ENCODE measurements at regions not wholly inside any gene's neighbourhood (a gene's known extent, or its start where the extent isn't known, plus 50 kb on each side); places are given as distances from the start of the nearest gene placed in this dataset.

- TF ChIP-seq POLR2A (IDR thresholded peaks at IDR 0.05), result no peak
- TF ChIP-seq, protein P1, sequence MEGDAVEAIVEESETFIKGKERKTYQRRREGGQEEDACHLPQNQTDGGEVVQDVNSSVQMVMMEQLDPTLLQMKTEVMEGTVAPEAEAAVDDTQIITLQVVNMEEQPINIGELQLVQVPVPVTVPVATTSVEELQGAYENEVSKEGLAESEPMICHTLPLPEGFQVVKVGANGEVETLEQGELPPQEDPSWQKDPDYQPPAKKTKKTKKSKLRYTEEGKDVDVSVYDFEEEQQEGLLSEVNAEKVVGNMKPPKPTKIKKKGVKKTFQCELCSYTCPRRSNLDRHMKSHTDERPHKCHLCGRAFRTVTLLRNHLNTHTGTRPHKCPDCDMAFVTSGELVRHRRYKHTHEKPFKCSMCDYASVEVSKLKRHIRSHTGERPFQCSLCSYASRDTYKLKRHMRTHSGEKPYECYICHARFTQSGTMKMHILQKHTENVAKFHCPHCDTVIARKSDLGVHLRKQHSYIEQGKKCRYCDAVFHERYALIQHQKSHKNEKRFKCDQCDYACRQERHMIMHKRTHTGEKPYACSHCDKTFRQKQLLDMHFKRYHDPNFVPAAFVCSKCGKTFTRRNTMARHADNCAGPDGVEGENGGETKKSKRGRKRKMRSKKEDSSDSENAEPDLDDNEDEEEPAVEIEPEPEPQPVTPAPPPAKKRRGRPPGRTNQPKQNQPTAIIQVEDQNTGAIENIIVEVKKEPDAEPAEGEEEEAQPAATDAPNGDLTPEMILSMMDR (IDR thresholded peaks at IDR 0.05), result peak; percentile 12 to 34 (median 20)
- Histone ChIP-seq H3K4me3 (peak overlapping the region in 1 of 2 donors; percentile 9), H3K27ac (peak overlapping the region; percentile 50 to 78), H3K4me1 (peaks cover 7 to 15% of the 10 kb centered on the region in 2 donors), H3K27me3 (no peaks in the 10 kb centered on the region), H3K36me3 (no peaks in the 10 kb centered on the region), H3K9me3 (no peaks in the 10 kb centered on the region)
- intact Hi-C loops (cut with DNase I; ENCODE audit: low total_unique reads), result no loop called here
- peak; percentile 62 to 69 for DNase-seq
Observed at GRCh38 chr7:131071786-131072504, 255.7 kb upstream of the MKLN1 start.

DNA sequence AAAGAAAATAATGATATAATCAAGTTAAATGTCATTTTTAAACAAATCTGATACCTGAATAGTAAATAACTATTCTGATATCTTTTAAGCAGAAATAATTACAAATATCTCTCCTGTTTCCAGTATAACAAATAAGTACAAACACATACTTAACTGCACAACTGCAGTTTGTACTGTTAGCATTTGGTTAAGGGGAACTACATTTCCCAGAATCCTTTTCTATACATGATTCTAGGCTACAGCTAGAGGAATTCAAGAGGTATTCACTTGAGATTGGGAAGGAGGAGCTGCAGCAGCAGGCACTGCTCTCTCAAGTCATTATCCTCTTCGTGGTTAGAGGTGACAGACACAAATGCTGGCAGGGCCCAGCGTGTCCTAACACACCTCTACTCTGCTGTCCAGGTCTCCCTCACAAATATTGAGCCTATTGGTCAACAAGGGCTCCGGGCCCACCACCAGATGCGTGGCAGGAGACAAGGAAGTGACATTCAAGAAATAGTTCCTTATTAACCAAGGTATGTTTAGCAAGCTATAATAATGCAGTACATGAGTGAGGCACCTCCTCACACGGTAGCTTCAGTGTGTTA, 255.1 kb upstream of the MKLN1 start:
- TF ChIP-seq, protein P1 (IDR thresholded peaks at IDR 0.05), result no peak
- no peak for DNase-seq
- peak overlapping the region; percentile 50 to 78 for H3K27ac ChIP-seq
- H3K36me3 ChIP-seq, result no peaks in the 10 kb centered on the region
- H3K27me3 ChIP-seq, result no peaks in the 10 kb centered on the region
- intact Hi-C loops (cut with DNase I; ENCODE audit: low total_unique reads), result no loop called here
- H3K4me3 ChIP-seq, result peak overlapping the region in 1 of 2 donors; percentile 9
- no peaks in the 10 kb centered on the region for H3K9me3 ChIP-seq
- H3K4me1 ChIP-seq, result peaks cover under 1 to 15% of the 10 kb centered on the region in 2 donors

- Histone ChIP-seq H3K36me3 (no peaks in the 10 kb centered on the region), H3K27ac (peak overlapping the region in 1 of 2 donors; percentile 50), H3K27me3 (no peaks in the 10 kb centered on the region), H3K9me3 (no peaks in the 10 kb centered on the region), H3K4me3 (no peak overlapping the region), H3K4me1 (peaks cover 0 to 15% of the 10 kb centered on the region in 2 donors)
- DNase-seq, result no peak
- TF ChIP-seq, protein P1 (IDR thresholded peaks at IDR 0.05), result no peak
- TF ChIP-seq POLR2A (IDR thresholded peaks at IDR 0.05), result no peak
- intact Hi-C loops (cut with DNase I; ENCODE audit: low total_unique reads), result no loop called here
Observed at GRCh38 chr7:131074043-131074442, 253.6 kb upstream of the MKLN1 start.

DNA sequence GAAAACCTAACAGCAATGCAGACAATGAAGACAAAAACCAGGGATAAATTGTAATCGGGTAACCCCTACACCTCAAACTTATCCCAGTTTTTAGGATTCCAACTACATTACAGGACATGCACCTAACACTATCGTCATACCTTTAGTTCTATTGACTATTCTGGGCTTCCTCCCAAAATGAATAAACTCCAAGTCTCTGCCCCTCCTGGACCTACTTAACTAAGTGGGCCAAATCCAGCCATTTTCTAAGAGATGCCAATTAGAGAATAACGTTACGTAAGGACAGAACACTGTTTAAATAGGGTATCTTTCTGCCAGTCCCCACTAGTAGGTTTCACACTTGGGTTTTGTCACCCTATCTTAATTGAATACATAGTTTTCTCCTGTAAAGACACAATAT, 253.1 kb upstream of the MKLN1 start:
- no peak overlapping the region for H3K27ac ChIP-seq
- TF ChIP-seq POLR2A (IDR thresholded peaks at IDR 0.05), result no peak
- TF ChIP-seq, protein P1 (IDR thresholded peaks at IDR 0.05), result no peak
- no peak for DNase-seq
- H3K4me1 ChIP-seq, result peaks cover 0 to 15% of the 10 kb centered on the region in 2 donors
- no peaks in the 10 kb centered on the region for H3K9me3 ChIP-seq
- intact Hi-C loops (cut with DNase I; ENCODE audit: low total_unique reads), result no loop called here
- no peaks in the 10 kb centered on the region for H3K36me3 ChIP-seq
- H3K4me3 ChIP-seq, result no peak overlapping the region
- H3K27me3 ChIP-seq, result no peaks in the 10 kb centered on the region

GRCh38 chr7:131075406-131075805, 252.3 kb upstream of the MKLN1 start:
- Histone ChIP-seq H3K4me3 (no peak overlapping the region), H3K27ac (peak overlapping the region in 1 of 2 donors; percentile 68), H3K27me3 (no peaks in the 10 kb centered on the region), H3K9me3 (no peaks in the 10 kb centered on the region), H3K36me3 (no peaks in the 10 kb centered on the region), H3K4me1 (peaks cover 0 to 18% of the 10 kb centered on the region in 2 donors)
- TF ChIP-seq, protein P1 (IDR thresholded peaks at IDR 0.05), result no peak
- no peak for TF ChIP-seq POLR2A (IDR thresholded peaks at IDR 0.05)
- no peak for DNase-seq
- intact Hi-C loops (cut with DNase I; ENCODE audit: low total_unique reads), result no loop called here
